GM23338 (cell line): ENCODE measurements at regions not wholly inside any gene's neighbourhood (a gene's known extent, or its start where the extent isn't known, plus 50 kb on each side); places are given as distances from the start of the nearest gene placed in this dataset.

Experiments used
- ATAC-seq: fragments of 200-7000 bp; cut with Tn5 transposase; 3 replicates; pipeline ENCODE4 v1.9.1; 2020
- DNase-seq: peaks from one replicate; pipeline ENCODE4 v3.0.0-alpha.2; 2015; ENCODE audit warnings: low spot score
- H2AFZ ChIP-seq: fragments of 200-600 bp; sonication (generic); 2 replicates; pipeline ENCODE4 v1.8.0; 2016; ENCODE audit warnings: antibody characterized with exemption, mild to moderate bottlenecking, moderate library complexity
- H3F3A ChIP-seq: fragments of 200-600 bp; sonication (generic); replicated peaks from 2 replicates; pipeline ENCODE4 v1.8.0; 2017; ENCODE audit warnings: antibody characterized with exemption, mixed run types, low read depth
- H3K27ac ChIP-seq: fragments of 200-600 bp; sonication (generic); 2 replicates; pipeline ENCODE4 v1.6.1; 2016; ENCODE audit warnings: low read depth
- H3K27me3 ChIP-seq: fragments of 200-600 bp; sonication (generic); 2 replicates; pipeline ENCODE4 v1.8.0; 2016; ENCODE audit warnings: mild to moderate bottlenecking, mixed run types, moderate library complexity; ENCODE audit not compliant: insufficient read depth
- H3K36me3 ChIP-seq: fragments of 200-600 bp; sonication (generic); 2 replicates; pipeline ENCODE4 v1.8.0; 2016; ENCODE audit warnings: mild to moderate bottlenecking; ENCODE audit not compliant: insufficient read depth
- H3K4me1 ChIP-seq: fragments of 200-600 bp; sonication (generic); 2 replicates; pipeline ENCODE4 v1.8.0; 2016; ENCODE audit warnings: mild to moderate bottlenecking, moderate library complexity; ENCODE audit not compliant: insufficient read depth
- H3K4me2 ChIP-seq: fragments of 200-600 bp; sonication (generic); 2 replicates; pipeline ENCODE4 v1.7.1; 2017; ENCODE audit warnings: mixed run types
- H3K4me3 ChIP-seq: fragments of 200-600 bp; sonication (generic); 2 replicates; pipeline ENCODE4 v1.6.1; 2016; ENCODE audit warnings: mixed run types
- H3K79me2 ChIP-seq: fragments of 200-600 bp; sonication (generic); replicated peaks from 2 replicates; pipeline ENCODE4 v1.8.0; 2017; ENCODE audit warnings: mild to moderate bottlenecking; ENCODE audit not compliant: insufficient read depth
- H3K9me2 ChIP-seq: fragments of 200-600 bp; sonication (generic); 2 replicates; pipeline ENCODE4 v1.8.0; 2017; ENCODE audit not compliant: insufficient read depth
- H4K20me1 ChIP-seq: fragments of 200-600 bp; sonication (generic); replicated peaks from 2 replicates; pipeline ENCODE4 v1.8.0; 2017; ENCODE audit warnings: mild to moderate bottlenecking; ENCODE audit not compliant: insufficient read depth
- H3K27ac Mint-ChIP-seq: 2 replicates; pipeline ENCODE4 v1.8.0; 2020; ENCODE audit warnings: inconsistent platforms, mild to moderate bottlenecking, moderate library complexity, mixed read lengths
- H3K27me3 Mint-ChIP-seq: 3 replicates; pipeline ENCODE4 v1.8.0; 2022; ENCODE audit warnings: low read depth, mild to moderate bottlenecking, moderate library complexity, mixed read lengths, inconsistent platforms; ENCODE audit not compliant: insufficient read depth, poor library complexity
- H3K36me3 Mint-ChIP-seq: 3 replicates; pipeline ENCODE4 v1.8.0; 2021; ENCODE audit warnings: low read depth, mild to moderate bottlenecking, inconsistent platforms, moderate library complexity, mixed read lengths
- H3K4me1 Mint-ChIP-seq: 3 replicates; pipeline ENCODE4 v1.8.0; 2020; ENCODE audit warnings: mild to moderate bottlenecking, inconsistent platforms, mixed read lengths
- H3K4me3 Mint-ChIP-seq: 3 replicates; pipeline ENCODE4 v1.8.0; 2021; ENCODE audit warnings: moderate library complexity, mild to moderate bottlenecking, inconsistent platforms, mixed read lengths
- H3K9me3 Mint-ChIP-seq: 3 replicates; pipeline ENCODE4 v1.8.0; 2020; ENCODE audit warnings: moderate library complexity, mild to moderate bottlenecking, inconsistent platforms, mixed read lengths
- CREB1 ChIP-seq: fragments of 250-450 bp; sonication (Bioruptor Pico); IDR thresholded peaks from 2 replicates; pipeline ENCODE4 v1.5.0; 2020; ENCODE audit warnings: low read depth, mild to moderate bottlenecking, moderate library complexity
- ETS1 ChIP-seq: IDR thresholded peaks from 2 replicates; pipeline ENCODE4 v1.6.1; 2016; ENCODE audit warnings: antibody characterized with exemption
- EZH2 ChIP-seq: fragments of 200-600 bp; sonication (generic); IDR thresholded peaks from one replicate; pipeline ENCODE4 v1.8.0; 2017; ENCODE audit warnings: antibody characterized with exemption, mild to moderate bottlenecking, low read depth; ENCODE audit not compliant: unreplicated experiment
- EZH2phosphoT487 ChIP-seq: fragments of 200-600 bp; sonication (generic); IDR thresholded peaks from one replicate; pipeline ENCODE4 v1.8.1; 2018; ENCODE audit warnings: antibody characterized with exemption; ENCODE audit not compliant: unreplicated experiment
- JUNB ChIP-seq: IDR thresholded peaks from one replicate; pipeline ENCODE4 v1.6.1; 2016; ENCODE audit warnings: antibody characterized with exemption; ENCODE audit not compliant: unreplicated experiment
- NANOG ChIP-seq: IDR thresholded peaks from 2 replicates; pipeline ENCODE4 v1.6.1; 2016; ENCODE audit warnings: antibody characterized with exemption, borderline replicate concordance
- POLR2AphosphoS5 ChIP-seq: IDR thresholded peaks from 2 replicates; pipeline ENCODE4 v1.6.1; 2016; ENCODE audit warnings: antibody characterized with exemption, low read depth
- STAT1 ChIP-seq: IDR thresholded peaks from one replicate; pipeline ENCODE4 v1.6.1; 2016; ENCODE audit warnings: antibody characterized with exemption; ENCODE audit not compliant: unreplicated experiment
- ZNF114 ChIP-seq: fragments of 250-450 bp; sonication (Bioruptor Pico); IDR thresholded peaks from 2 replicates; pipeline ENCODE4 v1.5.0; 2020; ENCODE audit warnings: mild to moderate bottlenecking, moderate library complexity
- ZNF331 ChIP-seq: fragments of 250-450 bp; sonication (Bioruptor Pico); IDR thresholded peaks from 2 replicates; pipeline ENCODE4 v1.5.0; 2020; ENCODE audit warnings: low read depth, mild to moderate bottlenecking, moderate library complexity
- ZNF462 ChIP-seq: fragments of 250-450 bp; sonication (Bioruptor Pico); IDR thresholded peaks from 2 replicates; pipeline ENCODE4 v1.5.0; 2020; ENCODE audit warnings: mild to moderate bottlenecking, moderate library complexity
- TF ChIP-seq, protein P1 (sequence below): IDR thresholded peaks from one replicate; pipeline ENCODE4 v1.6.1; 2018; ENCODE audit warnings: antibody characterized with exemption; ENCODE audit not compliant: unreplicated experiment
- TF ChIP-seq, protein P2 (sequence below), 2 experiments: fragments of 200-600 bp in 1 of 2; sonication (generic) in 1 of 2; conservative IDR thresholded peaks; 2 replicates each; pipeline versions ENCODE4 v1.5.1 to v1.6.1; 2016 to 2017; ENCODE audit warnings: antibody characterized with exemption in 2 of 2, low read depth in 2 of 2, mild to moderate bottlenecking in 2 of 2, moderate library complexity in 1 of 2

GRCh38 chr6:140385679-140386078 lies 1011.2 kb upstream of the CITED2 start:
- no peaks in the 10 kb centered on the region for H3K4me1 ChIP-seq
- Mint-ChIP-seq H3K4me1 (no peaks in the 10 kb centered on the region), H3K36me3 (peaks cover 25% of the 10 kb centered on the region), H3K4me3 (no peak overlapping the region), H3K27me3 (no peaks in the 10 kb centered on the region), H3K9me3 (peaks cover 31% of the 10 kb centered on the region), H3K27ac (no peak overlapping the region)
- H3K36me3 ChIP-seq, result no peaks in the 10 kb centered on the region
- ATAC-seq, result no peak
- no peak overlapping the region for H3K4me2 ChIP-seq
- no peak for DNase-seq
- no peaks in the 10 kb centered on the region for H3K79me2 ChIP-seq
- H3K27me3 ChIP-seq, result no peaks in the 10 kb centered on the region
- TF ChIP-seq, protein P1, sequence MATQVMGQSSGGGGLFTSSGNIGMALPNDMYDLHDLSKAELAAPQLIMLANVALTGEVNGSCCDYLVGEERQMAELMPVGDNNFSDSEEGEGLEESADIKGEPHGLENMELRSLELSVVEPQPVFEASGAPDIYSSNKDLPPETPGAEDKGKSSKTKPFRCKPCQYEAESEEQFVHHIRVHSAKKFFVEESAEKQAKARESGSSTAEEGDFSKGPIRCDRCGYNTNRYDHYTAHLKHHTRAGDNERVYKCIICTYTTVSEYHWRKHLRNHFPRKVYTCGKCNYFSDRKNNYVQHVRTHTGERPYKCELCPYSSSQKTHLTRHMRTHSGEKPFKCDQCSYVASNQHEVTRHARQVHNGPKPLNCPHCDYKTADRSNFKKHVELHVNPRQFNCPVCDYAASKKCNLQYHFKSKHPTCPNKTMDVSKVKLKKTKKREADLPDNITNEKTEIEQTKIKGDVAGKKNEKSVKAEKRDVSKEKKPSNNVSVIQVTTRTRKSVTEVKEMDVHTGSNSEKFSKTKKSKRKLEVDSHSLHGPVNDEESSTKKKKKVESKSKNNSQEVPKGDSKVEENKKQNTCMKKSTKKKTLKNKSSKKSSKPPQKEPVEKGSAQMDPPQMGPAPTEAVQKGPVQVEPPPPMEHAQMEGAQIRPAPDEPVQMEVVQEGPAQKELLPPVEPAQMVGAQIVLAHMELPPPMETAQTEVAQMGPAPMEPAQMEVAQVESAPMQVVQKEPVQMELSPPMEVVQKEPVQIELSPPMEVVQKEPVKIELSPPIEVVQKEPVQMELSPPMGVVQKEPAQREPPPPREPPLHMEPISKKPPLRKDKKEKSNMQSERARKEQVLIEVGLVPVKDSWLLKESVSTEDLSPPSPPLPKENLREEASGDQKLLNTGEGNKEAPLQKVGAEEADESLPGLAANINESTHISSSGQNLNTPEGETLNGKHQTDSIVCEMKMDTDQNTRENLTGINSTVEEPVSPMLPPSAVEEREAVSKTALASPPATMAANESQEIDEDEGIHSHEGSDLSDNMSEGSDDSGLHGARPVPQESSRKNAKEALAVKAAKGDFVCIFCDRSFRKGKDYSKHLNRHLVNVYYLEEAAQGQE, result no peak
- TF ChIP-seq ETS1 (no peak), ZNF331 (CRISPR knock-in tag) (no peak), EZH2 (no peak), ZNF114 (no peak), STAT1 (no peak), CREB1 (no peak), POLR2AphosphoS5 (no peak), NANOG (no peak), JUNB (no peak), ZNF462 (no peak), EZH2phosphoT487 (no peak)
- TF ChIP-seq, protein P2, sequence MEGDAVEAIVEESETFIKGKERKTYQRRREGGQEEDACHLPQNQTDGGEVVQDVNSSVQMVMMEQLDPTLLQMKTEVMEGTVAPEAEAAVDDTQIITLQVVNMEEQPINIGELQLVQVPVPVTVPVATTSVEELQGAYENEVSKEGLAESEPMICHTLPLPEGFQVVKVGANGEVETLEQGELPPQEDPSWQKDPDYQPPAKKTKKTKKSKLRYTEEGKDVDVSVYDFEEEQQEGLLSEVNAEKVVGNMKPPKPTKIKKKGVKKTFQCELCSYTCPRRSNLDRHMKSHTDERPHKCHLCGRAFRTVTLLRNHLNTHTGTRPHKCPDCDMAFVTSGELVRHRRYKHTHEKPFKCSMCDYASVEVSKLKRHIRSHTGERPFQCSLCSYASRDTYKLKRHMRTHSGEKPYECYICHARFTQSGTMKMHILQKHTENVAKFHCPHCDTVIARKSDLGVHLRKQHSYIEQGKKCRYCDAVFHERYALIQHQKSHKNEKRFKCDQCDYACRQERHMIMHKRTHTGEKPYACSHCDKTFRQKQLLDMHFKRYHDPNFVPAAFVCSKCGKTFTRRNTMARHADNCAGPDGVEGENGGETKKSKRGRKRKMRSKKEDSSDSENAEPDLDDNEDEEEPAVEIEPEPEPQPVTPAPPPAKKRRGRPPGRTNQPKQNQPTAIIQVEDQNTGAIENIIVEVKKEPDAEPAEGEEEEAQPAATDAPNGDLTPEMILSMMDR (conservative IDR thresholded peaks at IDR 0.05; ENCODE audit: low read depth in 2 of 2), result no peak
- H3K27ac ChIP-seq, result no peak overlapping the region
- H4K20me1 ChIP-seq, result no peaks in the 10 kb centered on the region
- H3F3A ChIP-seq, result no peaks in the 10 kb centered on the region
- H3K4me3 ChIP-seq, result no peak overlapping the region
- 0 out of 2 replicates have a peak, but pooled peaks cover 3% of the 10 kb centered on the region for H3K9me2 ChIP-seq
- no peak overlapping the region for H2AFZ ChIP-seq
